ENCODE measurements at regions not wholly inside any gene's neighbourhood (a gene's known extent, or its start where the extent isn't known, plus 50 kb on each side); places are given as distances from the start of the nearest gene placed in this dataset.

DNA sequence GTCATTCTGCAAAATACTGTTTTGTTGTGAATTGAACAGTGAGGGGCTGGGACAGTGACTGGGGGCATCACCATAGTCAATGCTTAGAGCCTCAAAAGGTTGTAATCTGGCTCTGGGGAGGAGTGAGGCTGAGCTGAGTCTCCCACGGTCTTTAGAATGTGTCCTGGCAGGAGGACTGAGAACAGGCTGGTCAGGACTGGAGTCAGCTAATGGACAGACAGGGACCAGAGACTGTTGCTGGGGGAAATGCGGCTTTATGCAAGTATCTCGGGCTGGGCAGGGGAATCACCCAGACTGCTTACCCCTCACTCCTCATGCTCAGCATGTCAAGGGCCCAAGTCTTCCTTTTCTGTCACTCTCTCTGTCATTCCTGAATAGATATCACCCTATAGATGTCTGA lies 346.5 kb downstream of the TYW1 start:
- no peak overlapping the region for H3K4me3 ChIP-seq
- H3K9ac ChIP-seq (ENCODE audit: low read depth in 2 of 2, low read length in 2 of 2): no peak overlapping the region
- H3K27me3 ChIP-seq: no peaks in the 10 kb centered on the region
- no peaks in the 10 kb centered on the region for H3K9me3 ChIP-seq
- TF ChIP-seq, protein P1, sequence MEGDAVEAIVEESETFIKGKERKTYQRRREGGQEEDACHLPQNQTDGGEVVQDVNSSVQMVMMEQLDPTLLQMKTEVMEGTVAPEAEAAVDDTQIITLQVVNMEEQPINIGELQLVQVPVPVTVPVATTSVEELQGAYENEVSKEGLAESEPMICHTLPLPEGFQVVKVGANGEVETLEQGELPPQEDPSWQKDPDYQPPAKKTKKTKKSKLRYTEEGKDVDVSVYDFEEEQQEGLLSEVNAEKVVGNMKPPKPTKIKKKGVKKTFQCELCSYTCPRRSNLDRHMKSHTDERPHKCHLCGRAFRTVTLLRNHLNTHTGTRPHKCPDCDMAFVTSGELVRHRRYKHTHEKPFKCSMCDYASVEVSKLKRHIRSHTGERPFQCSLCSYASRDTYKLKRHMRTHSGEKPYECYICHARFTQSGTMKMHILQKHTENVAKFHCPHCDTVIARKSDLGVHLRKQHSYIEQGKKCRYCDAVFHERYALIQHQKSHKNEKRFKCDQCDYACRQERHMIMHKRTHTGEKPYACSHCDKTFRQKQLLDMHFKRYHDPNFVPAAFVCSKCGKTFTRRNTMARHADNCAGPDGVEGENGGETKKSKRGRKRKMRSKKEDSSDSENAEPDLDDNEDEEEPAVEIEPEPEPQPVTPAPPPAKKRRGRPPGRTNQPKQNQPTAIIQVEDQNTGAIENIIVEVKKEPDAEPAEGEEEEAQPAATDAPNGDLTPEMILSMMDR (IDR thresholded peaks at IDR 0.05): no peak
- no peaks in the 10 kb centered on the region for H3K4me1 ChIP-seq
- DNase-seq: no peak
- intact Hi-C loops (cut with DNase I): no loop called here
- no peak overlapping the region for H3K27ac ChIP-seq
- H3K36me3 ChIP-seq: no peaks in the 10 kb centered on the region

DNA sequence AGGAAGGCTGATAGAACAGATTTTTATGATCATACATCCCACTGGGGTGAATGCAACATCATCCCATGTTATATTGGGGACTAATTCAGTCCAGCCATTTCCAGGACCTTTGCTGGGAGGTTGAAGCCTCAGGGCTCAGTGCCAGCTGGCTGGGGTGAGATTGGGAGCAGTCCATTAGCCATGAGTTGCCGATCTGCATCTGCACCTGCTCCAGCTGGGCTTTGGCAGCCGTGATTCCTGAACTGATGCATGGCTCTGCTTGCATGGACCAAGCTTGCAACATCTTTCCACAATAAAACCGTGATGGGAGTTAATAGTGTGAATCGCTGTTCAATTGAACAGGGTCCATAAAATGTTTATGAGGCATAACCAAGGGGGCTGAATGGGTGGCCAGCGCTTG lies 346.9 kb downstream of the TYW1 start:
- Histone ChIP-seq H3K36me3 (no peaks in the 10 kb centered on the region), H3K27ac (no peak overlapping the region), H3K4me3 (no peak overlapping the region), H3K27me3 (no peaks in the 10 kb centered on the region), H3K4me1 (no peaks in the 10 kb centered on the region), H3K9me3 (no peaks in the 10 kb centered on the region), H3K9ac (ENCODE audit: low read depth in 2 of 2, low read length in 2 of 2) (no peak overlapping the region)
- intact Hi-C loops (cut with DNase I): no loop called here
- peak; percentile 10 for DNase-seq
- TF ChIP-seq, protein P1 (IDR thresholded peaks at IDR 0.05): no peak

DNA sequence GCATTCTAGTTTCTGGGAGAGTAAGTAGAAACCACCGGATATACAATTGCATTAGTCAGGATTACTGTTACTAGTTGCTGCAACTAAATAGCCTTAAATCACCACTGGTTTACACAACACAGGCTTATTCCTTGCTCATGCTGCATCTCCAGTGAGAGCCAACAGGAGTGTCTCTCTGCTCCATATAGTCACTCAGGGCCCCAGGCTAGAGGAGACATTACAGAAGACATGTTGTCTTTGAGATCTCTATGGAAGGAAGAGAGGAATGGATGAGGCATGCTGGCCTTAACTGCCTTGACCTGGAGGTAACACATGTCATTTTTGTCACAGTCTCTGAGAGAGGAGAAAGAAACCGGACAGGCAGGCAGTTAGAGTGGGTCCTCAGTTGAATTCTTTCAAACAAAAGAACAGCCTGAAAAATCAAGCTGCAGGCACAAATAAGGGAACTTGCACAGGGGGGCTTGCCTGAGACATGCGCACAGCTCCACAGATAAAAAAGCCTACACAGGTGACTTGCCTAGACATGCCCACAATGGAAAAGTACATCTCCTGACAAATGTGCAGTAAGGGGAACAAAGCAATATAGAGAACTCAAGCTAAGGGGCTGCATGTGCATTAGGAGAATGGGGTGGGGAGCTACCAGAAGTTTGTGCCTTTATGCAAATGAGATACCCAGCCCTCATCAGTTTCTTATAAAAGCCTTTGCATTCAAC lies 348.0 kb downstream of the TYW1 start:
- no peaks in the 10 kb centered on the region for H3K9me3 ChIP-seq
- H3K9ac ChIP-seq (ENCODE audit: low read depth in 2 of 2, low read length in 2 of 2): no peak overlapping the region
- TF ChIP-seq, protein P1 (IDR thresholded peaks at IDR 0.05): no peak
- H3K27ac ChIP-seq: no peak overlapping the region
- no peaks in the 10 kb centered on the region for H3K27me3 ChIP-seq
- no peaks in the 10 kb centered on the region for H3K36me3 ChIP-seq
- DNase-seq: no peak
- H3K4me1 ChIP-seq: no peaks in the 10 kb centered on the region
- H3K4me3 ChIP-seq: no peak overlapping the region
- intact Hi-C loops (cut with DNase I): no loop called here

DNA sequence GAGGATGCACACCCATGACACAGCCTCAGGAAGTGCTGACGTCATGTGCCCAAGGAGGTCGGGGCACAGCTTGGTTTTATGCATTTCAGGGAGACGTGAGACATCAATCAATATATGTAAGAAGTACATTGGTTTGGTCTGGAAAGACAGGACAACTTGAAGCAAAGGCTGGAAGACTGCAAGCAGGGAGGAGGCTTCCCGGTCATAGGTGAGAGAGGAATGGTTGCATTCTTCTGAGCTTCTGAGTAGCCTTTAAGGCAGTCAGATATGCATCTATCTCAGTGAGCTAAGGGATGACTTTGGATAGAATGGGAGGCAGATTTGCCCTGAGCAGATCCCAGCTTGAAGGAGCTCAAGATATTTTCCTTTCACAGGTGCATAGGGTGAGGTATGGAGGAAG lies 349.5 kb downstream of the TYW1 start:
- TF ChIP-seq, protein P1 (IDR thresholded peaks at IDR 0.05): no peak
- no peaks in the 10 kb centered on the region for H3K36me3 ChIP-seq

DNA sequence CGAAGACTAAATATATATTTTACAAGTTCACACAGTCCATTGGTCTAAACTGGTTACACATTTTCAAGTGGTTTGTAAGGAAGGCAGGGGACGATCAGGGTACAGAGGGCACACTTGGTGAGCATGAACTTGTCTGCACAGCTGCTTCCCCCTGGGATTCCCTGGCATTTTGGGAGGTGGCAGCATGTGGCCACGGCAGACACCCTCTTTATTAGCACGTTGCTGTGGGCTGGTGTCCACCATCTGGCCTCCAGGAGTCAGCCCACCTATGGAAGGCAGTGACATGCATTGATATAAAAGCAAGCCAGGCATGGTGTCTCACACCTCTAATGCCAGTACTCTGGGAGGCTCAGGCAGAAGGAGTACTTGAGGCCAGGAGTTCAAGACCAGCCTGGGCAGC lies 350.2 kb downstream of the TYW1 start:
- intact Hi-C loops (cut with DNase I): no loop called here
- no peaks in the 10 kb centered on the region for H3K4me1 ChIP-seq
- TF ChIP-seq, protein P1 (IDR thresholded peaks at IDR 0.05): no peak
- no peaks in the 10 kb centered on the region for H3K9me3 ChIP-seq
- H3K27me3 ChIP-seq: no peaks in the 10 kb centered on the region
- DNase-seq: peak; percentile 4
- no peak overlapping the region for H3K27ac ChIP-seq
- H3K9ac ChIP-seq (ENCODE audit: low read depth in 2 of 2, low read length in 2 of 2): no peak overlapping the region
- H3K36me3 ChIP-seq: no peaks in the 10 kb centered on the region
- no peak overlapping the region for H3K4me3 ChIP-seq

More for the DNA sequence above, 349.5 kb downstream of the TYW1 start:
- H3K27ac ChIP-seq: no peak overlapping the region
- no peak overlapping the region for H3K4me3 ChIP-seq
- no peak overlapping the region for H3K9ac ChIP-seq (ENCODE audit: low read depth in 2 of 2, low read length in 2 of 2)
- no peaks in the 10 kb centered on the region for H3K4me1 ChIP-seq
- DNase-seq: peak; percentile 3
- no peaks in the 10 kb centered on the region for H3K27me3 ChIP-seq
- no peaks in the 10 kb centered on the region for H3K9me3 ChIP-seq
- intact Hi-C loops (cut with DNase I): no loop called here

All from colonic mucosa (tissue), 4 donors.